HG03469 (cell line): ENCODE measurements at regions not wholly inside any gene's neighbourhood (a gene's known extent, or its start where the extent isn't known, plus 50 kb on each side); places are given as distances from the start of the nearest gene placed in this dataset.

Experiments
- ATAC-seq: cut with Tn5 transposase; IDR thresholded peaks from one replicate; pipeline ENCODE4 v1.9.1; 2021; ENCODE audit warnings: mild to moderate bottlenecking, moderate library complexity, moderate number of reproducible peaks; ENCODE audit not compliant: unreplicated experiment

DNA sequence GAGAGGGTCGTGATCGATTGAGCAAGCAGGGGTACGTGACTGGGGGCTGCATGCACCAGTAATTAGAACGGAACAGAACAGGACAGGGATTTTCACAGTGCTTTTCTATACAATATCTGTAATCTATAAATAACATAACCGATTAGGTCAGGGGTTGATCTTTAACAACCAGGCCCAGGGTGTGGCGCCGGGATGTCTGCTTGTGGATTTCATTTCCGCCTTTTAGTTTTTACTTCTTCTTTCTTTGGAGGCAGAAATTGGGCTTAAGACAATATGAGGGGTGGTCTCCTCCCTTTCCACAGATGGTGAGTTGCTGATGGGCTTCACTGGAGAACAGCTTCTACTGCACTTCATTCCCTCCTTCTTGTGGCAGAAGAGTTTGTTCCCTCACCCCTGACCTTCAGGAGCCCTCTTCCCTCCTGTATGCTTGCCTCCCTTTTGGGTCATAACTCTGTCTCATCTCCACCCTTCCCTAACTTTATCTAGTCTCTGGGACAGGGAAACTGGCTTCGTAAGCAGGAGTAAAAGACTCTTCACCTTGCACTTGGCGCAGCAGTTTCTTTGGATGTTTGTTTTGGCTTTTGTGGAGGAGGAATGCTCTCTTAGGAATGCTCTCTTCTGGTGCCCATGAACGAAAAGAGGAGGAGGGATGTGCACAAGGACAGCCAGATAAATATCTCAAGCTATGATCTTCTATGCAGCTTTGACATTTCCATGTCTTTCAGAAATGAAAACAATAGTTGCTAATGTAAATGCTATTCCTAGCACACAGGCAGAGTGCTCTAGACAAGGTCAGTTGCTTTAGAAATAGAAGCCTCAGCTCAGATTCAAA is 139.8 kb upstream of the RPS23 start:
- ATAC-seq: no peak

GRCh38 chr5:82416512-82416911 is 138.4 kb upstream of the RPS23 start:
- no peak for ATAC-seq

DNA sequence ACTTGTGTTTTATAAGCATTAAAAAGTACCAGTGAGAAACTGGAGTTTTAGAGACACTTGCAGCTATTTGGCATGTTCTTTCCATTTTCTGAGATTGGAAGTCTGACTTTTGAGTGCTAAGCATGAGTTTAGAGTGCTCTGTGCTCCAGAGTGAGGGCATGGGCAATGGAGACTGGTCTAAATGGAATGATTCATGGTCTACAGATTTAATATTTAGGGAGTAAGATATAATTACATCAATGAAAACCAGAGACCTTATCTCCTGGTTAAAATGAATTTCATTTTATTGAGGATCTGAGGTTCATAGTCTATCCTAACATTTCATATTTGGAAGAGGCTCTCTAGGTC is 135.9 kb upstream of the RPS23 start:
- ATAC-seq: no peak

GRCh38 chr5:82413302-82414040 is 135.3 kb upstream of the RPS23 start:
- ATAC-seq: no peak

GRCh38 chr5:82408033-82408432 is 129.9 kb upstream of the RPS23 start:
- no peak for ATAC-seq

DNA sequence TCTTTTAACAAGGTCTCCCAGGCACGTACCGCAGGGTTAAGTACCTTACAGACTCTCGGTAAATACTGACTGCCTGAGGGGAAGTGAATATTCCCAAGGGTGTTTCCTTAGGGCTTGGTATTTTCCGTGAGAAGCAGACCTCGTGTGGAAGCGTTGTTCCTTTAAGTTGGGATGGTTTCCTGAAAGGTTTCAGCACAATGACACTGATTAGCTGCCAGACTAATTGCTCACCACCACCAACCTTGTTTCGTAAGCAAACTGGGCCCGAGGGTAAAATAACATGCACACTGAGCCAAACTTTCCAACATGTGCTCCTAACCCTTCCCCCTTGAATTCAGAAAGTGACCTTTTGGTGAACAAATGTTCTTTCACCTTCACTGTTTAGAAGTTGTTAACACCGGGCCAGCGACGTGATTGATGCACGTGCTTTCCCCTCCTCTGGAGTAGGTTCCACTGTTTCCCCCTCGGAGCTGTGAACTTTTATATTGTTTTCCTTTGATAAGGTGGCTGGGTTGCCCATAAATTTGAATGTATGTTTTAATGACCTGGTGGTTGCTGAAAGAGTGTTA is 128.1 kb upstream of the RPS23 start:
- ATAC-seq: no peak

DNA sequence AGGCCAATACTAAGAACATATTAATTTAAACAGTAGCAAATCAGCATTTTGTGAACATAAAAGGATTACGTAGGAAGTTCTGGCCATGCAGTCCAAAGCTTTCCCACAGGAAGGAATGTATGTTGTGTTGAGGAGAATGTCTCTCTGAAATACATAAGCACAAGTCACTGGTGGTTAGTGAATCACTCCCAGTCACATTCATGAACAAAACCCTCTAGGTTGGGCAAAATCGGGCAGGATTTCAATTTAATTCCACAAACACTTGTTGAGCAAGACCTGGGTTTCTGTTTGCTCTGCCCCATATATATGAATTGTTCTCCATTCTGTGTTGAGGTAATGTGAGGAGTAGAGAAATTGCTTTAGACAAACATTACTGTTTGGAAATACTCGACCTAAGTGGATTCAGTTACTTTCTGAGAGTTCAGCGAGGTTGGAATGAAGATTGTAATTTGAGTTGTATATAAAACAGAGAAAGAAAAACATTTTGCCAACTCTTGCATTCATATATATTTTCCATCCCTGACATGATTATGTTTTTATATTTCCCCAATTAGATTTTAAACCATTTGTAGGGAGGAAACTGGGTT is 127.6 kb upstream of the RPS23 start:
- no peak for ATAC-seq

DNA sequence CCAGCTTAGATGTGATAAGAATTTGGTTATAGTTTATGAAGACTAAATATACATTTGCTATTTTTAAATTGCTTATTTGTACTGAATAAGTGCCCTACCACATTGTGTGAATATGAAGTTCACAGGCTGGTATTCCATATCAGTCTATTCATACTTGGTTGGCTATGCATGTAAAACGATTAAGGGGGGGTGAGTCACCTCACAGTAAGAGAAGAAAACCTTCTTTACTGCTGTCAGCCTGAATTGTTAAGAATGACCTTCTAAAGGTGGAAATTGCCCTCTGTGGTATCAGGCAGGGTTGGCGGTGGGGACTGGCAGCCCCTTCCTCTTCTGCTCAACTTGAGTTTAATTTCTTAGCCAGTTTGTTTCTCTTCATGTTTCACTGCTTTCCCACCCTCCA is 127.0 kb upstream of the RPS23 start:
- ATAC-seq: no peak

GRCh38 chr5:82404382-82404945 is 126.3 kb upstream of the RPS23 start:
- no peak for ATAC-seq

DNA sequence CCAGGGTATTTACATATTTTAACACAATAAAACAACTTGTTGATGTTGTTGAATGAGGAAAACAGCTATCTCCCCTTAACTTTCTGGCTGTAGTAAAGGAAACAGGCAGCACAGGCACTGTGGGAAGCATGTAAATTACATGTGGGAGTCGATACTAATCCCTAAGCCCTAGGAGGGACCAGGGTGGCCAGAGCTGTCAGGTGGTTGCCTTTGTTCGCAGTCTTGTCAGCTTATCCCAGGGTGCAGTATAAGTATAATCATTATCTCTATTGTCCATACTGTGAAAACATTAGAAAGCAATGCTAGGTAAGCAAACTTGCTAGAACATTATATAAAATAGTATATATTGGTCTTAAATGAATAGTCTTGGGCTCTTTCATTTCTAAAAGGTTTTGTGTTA is 125.6 kb upstream of the RPS23 start:
- ATAC-seq: no peak

DNA sequence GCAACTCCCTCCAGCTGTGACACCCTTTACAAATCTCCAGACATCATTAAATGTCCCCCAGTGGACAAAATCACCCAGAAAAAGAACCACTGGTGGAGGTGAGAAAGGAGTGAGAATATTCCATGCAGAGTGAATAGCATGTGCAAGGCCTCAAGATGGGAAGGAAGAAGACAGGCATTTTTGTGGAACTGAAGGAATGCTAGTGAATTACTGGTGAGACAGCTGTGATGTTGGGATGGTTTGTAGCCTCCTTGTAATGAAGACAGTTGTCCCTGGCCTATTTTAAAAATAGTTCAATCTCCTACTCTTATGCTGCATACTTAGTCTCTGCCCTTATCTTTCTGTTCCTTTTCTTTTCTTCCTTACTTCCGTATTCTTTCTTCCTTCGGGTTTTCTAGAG is 124.9 kb upstream of the RPS23 start:
- ATAC-seq: no peak

DNA sequence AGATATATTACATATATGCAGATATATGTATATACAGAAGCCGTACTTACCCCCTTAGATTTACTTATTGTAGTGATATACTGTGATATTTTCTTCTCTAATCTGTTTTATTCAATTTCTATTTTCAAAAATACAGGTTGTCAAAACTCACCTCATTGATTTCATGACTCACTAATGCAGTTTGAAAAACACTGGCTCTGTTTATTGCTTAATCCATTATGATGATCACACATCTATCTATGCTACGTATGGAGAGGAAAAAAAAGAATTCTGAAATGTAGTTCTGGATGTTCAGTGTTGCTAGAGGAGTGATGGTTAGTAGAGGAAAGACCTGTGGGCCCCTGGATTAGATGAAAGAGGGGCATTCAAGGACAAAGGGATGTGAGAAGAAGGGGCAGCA is 121.0 kb upstream of the RPS23 start:
- ATAC-seq: no peak

GRCh38 chr5:82397741-82398320 is 119.7 kb upstream of the RPS23 start:
- no peak for ATAC-seq

DNA sequence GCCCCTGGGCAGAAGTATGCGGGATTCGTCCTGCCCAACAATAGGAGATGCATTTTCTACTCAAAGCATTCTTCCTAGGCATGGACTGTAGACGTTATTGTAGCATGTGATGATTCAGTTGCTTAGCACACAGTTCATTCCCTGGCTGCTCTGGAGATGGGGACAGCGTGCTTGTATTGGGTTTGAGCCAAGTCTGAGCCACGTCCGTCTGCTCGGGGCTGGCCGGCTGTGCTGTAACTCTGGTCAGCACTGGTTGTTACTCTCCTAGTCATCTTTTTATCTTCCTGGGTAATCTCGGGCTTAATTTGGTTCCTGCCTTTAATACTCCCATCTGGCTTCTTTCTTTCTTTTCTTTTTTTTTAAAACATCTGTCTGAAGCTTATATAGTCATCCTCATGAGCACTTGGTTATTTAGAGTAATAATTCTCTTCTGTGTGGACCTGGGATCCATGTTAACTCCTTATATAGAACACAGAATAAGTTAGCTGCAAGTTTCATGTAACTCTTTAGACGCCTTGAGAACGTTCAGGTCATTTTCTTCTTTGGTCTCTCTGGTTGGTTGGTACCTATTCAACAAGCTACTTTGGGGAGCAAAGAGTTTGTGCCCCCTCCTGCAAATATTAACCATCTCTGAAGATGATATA is 118.8 kb upstream of the RPS23 start:
- no peak for ATAC-seq

DNA sequence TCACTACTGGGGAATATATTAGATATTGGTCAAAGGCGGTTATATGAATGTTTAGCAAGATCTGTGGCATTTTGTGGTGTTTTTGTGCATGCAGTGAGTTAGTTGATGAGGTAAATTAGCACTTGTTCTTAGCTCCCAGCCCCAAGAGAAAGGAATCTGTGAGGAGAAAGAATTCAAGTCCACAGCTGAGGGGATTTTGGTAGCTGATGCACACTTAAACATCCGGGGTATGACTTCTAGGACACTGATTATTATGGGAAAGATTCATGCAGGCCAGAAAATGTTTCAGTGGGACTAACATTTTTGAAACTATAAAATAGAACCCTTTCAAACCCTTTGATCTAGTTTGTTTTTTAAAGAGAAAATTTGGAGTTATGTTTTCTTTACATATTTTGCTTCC is 118.2 kb upstream of the RPS23 start:
- no peak for ATAC-seq

- ATAC-seq: no peak
Observed at GRCh38 chr5:82393951-82394350, 115.8 kb upstream of the RPS23 start.

- no peak for ATAC-seq
Observed at GRCh38 chr5:82390088-82390487, 111.9 kb upstream of the RPS23 start.

DNA sequence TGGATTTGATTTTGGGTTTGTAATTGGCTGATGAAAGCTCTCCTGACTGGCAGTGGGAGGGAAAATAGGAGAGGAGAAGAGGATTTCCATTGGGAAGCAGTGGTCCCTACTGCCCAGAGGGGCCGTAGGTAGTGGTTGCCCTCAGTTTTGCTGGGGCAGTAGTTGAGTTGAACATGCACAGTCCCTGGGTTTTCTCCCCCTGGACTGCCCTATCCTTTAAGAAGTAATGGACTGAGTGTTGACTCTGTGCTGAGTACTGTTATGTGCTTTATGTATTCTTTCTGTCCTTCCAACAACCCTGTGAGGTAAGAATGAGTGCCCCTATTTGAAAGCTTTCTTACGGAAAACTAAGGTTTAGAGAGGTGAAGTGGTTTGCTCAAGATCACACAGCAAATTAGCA is 111.2 kb upstream of the RPS23 start:
- ATAC-seq: no peak

DNA sequence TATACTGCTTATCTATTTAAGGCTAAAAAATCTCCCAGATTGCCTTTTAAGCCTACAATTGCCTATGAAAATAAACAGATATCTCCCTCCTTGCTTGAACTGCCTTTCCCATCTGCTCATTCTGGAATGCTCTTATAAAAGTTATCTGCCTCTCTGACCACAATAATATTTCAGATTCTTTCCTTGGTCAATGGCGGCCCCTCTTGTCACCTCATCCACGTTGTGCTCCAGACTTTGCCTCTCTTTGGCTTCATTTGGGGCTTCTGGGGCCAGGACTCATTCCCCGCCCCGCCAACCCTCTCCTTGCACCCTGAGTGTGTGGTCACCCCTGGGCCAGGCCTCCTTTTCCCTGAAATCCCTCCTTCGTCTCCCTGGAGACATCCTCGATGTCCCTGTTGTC is 110.0 kb upstream of the RPS23 start:
- ATAC-seq: no peak

- no peak for ATAC-seq
Observed at GRCh38 chr5:82387819-82388166, 109.6 kb upstream of the RPS23 start.
